ENCODE measurements at regions not wholly inside any gene's neighbourhood (a gene's known extent, or its start where the extent isn't known, plus 50 kb on each side); places are given as distances from the start of the nearest gene placed in this dataset.

DNA sequence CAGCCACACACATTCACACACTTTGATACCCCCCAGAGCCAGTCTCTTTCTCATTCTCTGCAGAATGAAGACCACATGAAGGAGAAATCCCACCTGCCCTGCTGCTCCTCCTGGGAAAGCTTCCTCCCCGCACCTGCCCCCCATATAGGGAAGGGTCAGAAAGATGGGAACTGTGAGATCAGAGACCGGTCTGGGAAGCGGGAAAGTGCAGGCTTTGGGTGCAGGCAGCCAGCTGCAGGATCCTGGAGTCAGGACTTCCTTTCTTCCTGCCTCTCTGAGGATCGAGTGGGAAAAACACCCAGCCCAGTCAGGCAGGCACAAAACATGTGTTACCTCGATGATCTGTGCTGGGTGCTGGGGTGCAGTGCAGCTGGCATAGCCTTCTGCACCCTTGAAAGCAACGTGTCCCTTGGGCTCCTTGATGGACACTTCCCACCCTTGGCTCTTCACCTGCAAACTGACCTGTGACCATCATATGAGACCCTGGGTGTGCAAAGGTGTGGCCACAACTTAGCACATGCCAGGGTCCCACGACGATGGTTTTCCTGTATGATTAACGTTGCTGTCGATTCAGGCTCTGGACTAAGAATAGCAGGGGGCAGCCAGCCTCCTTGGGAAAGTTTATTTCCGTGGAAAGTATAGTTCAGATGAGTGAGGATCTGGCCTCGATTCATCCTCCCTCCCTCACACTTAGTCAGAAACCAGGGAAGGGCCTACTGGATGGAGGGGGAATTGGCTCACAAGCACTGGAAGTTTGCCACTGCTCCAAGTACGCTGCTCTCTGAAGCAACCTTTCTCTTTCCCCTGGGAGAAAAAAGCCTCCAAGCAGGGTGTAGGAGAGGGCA, 105.4 kb upstream of the MED13L start:
- peak; percentile 3 for DNase-seq

- no peak for DNase-seq
These were observed 106.7 kb upstream of the MED13L start for GRCh38 chr12:116384175-116384574.

- no peak for DNase-seq
These were observed 107.4 kb upstream of the MED13L start for GRCh38 chr12:116384691-116385485.

DNA sequence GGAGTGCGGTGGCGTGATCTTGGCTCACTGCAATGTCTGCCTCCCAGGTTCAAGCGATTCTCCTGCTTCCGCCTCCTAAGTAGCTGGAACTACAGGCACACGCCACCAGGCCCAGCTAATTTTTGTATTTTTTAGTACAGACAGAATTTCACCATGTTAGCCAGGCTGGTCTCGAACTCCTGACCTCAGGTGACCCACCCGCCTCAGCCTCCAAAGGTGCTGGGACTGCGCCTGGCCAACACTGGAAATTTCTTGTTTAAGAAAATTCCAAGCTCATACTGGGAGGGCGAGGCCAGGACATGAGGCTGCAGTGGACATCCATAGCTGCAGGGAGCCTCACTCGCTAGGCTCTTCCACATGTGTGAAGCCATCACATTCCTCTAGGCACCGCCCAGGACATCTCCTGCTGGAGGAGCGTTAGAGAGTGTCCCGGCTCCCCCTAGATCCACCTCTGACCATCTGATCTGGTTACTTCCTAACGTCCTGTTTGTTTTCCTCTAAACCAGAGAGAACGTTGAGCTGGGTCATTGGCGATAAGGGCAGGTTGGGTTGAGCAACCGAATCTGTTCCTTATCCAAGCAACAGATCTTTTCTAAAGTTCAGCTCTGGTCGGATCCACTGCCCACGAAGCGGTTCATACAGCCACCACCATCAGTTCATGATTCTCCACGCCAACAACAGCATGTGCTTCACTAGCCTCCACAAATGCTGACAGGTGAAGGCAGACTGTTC, 108.2 kb upstream of the MED13L start:
- no peak for DNase-seq

DNA sequence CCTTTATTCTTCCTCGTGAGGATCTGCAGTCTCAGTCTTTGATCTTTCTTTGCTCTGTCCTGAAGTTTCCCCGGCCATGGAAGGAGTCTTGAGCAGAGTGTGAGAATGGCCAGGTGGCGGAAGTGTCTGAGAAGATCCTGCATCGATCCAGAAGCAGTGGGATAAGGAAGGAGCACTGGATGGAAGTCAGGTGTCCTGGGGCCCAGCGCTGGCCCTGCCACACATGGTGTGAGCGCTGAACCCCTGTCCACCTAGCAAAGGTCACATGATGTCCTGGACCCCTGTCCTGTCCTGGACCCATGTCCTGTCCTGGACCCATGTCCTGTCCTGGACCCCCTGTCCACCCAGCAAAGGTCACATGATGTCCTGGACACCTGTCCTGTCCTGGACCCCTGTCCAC, 111.8 kb upstream of the MED13L start:
- DNase-seq: no peak

DNA sequence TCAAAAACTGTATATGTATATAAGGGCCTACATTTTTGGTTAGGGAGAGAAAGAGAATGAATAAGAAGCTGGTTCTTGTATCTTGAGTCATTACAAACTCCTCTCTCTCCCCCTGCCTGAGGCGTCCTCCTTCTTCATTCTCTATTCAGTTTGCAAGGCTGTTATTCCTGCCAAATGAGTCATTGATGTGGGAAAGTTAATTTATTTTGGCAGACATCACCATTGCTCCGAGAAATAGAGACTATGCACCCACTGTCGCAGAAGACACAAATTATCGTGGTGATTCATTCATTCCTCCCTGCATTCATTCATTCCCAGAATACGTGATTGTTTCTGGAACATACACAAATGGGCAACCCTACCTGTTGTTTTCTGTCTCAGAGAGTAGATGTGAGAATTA, 112.5 kb upstream of the MED13L start:
- DNase-seq: no peak

GRCh38 chr12:116390401-116391335, 113.2 kb upstream of the MED13L start:
- DNase-seq: no peak

DNA sequence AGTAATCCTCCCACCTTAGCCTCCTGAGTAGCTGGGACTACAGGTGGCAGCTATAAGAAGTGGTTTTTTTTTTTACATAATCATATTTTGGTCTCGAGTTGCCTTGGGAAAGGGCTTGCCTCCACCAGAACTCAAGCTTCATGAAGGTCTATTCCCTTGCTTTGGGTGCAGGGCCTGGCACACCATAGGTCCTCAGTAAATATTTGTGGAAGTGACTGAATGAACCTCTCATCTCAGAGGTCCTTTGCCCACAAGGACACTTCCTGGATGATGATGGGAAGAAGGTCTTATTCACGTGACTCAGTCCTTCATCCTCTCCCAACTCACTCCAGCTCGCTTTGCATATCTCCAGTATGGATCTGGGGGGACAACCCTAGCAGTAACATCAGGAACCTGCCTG, 114.0 kb upstream of the MED13L start:
- no peak for DNase-seq

DNA sequence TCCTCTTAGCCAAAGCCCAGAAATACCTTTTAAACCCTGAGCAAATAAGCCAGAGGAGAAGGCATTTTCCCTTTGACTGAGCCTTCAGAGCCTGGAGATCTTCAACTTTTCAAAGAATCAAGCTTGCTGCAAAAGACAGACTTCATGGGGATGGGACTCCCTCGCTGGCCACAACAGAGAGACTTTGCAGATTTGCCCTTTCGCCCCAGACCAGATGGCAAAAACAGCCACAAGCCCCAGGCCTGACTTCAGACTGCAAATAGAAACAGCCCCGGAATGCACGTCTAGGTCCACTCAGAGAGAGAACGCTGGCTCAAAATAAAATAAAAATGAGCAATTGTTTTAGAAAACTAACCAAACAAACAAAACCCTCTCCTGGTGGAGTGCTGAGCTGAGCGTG, 114.6 kb upstream of the MED13L start:
- DNase-seq: no peak

- DNase-seq: no peak
These were observed 115.8 kb upstream of the MED13L start for GRCh38 chr12:116393255-116393654.

DNA sequence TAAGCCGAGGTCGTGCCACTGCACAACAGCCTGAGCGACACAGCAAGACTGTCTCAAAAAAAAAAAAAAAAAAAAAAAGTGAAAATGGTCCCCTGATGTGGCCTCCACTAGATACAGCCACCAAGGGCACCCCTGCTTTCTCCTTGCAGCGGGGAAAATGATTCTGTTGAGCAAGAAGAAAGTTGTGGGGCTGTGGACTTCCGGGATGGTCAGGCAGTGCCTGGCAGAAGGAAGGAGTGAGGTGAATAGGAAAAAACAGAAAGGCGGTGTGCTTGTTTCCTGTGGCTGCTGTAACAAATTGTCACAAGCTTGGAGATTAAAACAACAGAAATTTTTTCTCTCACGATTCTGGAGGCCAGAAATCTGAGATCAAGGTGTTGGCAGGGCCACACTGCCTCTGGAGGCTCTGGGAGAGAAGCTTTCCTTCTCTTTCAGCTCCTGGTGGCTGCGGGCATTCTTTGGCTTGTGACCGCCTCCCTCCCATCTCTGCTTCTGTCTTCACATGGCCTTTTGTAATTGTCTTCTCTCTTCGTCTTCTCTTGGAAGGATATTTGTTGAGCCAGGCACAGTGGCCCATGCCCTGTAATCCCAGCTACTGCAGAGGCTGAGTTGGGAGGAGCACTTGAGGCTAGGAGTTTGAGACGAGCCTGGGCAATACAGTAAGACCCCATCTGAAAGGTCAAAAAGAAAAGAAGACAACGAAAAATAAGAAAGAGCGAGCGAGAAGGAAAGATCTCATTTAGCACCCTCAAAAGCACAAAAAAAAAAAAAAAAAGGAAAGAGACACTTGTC, 116.6 kb upstream of the MED13L start:
- DNase-seq: no peak

DNA sequence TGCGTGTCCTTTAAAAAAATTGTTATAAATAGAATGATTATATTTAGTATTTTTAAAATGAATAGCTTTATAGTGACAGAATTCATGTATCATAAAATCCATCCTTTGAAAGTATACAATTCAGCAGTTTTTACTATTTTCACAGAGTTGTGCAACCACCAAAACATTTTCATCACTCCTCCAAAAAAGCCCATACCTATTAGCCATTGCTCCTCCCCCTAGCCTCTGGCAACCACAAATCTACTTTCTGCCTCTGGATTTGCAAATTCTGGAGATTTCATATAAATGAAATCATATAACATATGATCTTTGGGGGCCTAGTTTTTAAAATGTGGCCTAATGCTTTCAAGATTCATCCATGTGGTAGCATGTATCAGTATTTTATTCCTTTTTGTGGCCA, 117.9 kb upstream of the MED13L start:
- no peak for DNase-seq

- DNase-seq: no peak
These were observed 119.7 kb upstream of the MED13L start for GRCh38 chr12:116397148-116397547.

- no peak for DNase-seq
These were observed 120.7 kb upstream of the MED13L start for GRCh38 chr12:116398193-116398592.

DNA sequence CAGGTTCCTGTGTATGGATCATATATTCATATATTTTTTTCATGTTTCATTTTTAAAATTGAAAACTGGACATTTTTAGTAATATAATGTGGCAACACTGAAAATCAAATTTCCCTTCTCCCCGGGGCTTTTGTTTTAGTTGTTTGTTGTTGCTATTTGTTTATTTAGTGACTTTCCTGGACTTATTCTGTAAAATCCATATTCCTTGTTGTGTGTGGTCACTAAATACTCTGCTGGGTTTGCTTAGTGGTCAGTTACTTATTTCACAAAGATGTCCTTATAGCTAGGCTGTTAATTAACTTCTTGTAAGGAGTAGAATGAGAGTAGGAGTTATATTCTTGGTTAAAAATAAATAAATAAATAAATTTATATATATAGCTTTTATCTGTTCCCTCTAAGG, 121.6 kb upstream of the MED13L start:
- DNase-seq: no peak

DNA sequence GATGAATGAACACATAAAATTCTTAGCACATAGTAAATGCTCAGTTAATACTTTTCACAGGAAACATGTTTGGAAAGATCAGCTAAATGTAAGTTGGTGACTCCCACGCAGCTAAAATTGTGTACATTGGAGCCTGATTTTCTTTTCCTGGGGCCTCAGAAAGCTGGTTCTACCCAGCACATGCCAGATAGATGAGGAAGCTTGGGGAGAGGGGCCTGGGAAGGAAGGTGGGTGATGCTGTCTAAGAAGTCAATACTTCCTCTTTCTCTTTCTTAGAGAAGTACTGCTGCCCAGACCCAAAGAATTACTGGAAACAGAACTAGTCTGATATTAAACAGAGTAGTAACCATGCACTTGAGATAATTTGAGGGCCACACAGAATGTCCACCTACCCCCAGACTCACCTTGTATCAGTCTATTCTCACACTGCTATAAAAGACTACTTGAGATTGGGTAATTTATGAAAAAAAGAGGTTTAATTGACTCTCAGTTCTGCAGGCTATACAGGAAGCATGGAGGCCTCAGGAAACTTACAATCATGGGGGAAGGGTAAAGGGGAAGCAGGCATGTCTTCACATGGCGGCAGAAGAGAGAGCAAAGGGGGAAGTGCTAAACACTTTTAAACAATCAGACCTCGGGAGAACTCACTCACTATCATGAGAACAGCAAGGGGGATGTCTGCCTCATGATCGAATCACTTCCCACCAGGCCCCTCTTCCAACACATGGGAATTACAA, 123.3 kb upstream of the MED13L start:
- peak; percentile 6 for DNase-seq

DNA sequence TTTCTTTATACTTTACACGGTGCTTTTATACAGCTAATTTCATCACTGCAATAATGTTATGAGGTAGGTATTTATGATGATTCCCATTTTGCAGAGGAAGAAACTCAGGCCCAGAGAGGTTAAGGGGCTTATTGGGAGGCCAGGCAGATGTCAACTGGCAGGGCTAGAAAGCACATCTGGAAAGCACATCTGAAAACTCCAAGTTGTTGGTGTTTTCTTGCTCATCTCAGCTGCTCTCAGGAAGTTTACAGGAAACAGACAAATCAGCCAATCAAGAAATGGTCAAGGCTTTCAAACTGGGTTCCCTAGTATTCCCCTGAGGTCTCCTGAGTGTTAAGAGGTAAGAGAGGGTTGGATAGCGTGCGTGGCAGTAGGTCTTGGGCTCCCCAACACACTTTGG, 124.1 kb upstream of the MED13L start:
- DNase-seq: no peak

- no peak for DNase-seq
These were observed 124.9 kb upstream of the MED13L start for GRCh38 chr12:116402163-116402939.

- DNase-seq: no peak
These were observed 126.1 kb upstream of the MED13L start for GRCh38 chr12:116403546-116403945.

GRCh38 chr12:116404247-116404646, 126.8 kb upstream of the MED13L start:
- no peak for DNase-seq

Data from midbrain (tissue), 1 donor.